Testis (tissue), 2 donors: ENCODE measurements at regions not wholly inside any gene's neighbourhood (a gene's known extent, or its start where the extent isn't known, plus 50 kb on each side); places are given as distances from the start of the nearest gene placed in this dataset.
"Not testable (repeated sequence)": the region's sequence is repeated elsewhere in the genome, so short reads cannot be mapped to it uniquely, and the experiment has no call there.

Source experiments
- DNase-seq: peaks from one replicate; pipeline ENCODE4 v3.0.0-alpha.2; 2019
- H3K27ac ChIP-seq, 2 donors: fragments of 200-600 bp; sonication (generic); one replicate each; pipeline ENCODE4 v1.5.1; 2019
- H3K27me3 ChIP-seq: fragments of 200-600 bp; sonication (generic); one replicate; pipeline ENCODE4 v1.5.1; 2019
- H3K36me3 ChIP-seq: fragments of 200-600 bp; sonication (generic); one replicate; pipeline ENCODE4 v1.5.1; 2017; ENCODE audit warnings: low read depth; ENCODE audit errors: missing control alignments
- H3K4me1 ChIP-seq: fragments of 200-600 bp; sonication (generic); one replicate; pipeline ENCODE4 v1.5.1; 2019
- H3K4me3 ChIP-seq, 2 donors: fragments of 200-600 bp; sonication (generic); one replicate each; pipeline ENCODE4 v1.5.1; 2017 to 2019
- H3K9me3 ChIP-seq: fragments of 200-600 bp; sonication (generic); one replicate; pipeline ENCODE4 v1.5.1; 2017
- CTCF ChIP-seq, 3 experiments: fragments of 450-650 bp in 2 of 3; fragments of 200-600 bp in 1 of 3; sonication (generic) in 1 of 3; IDR thresholded peaks; one replicate each; pipeline ENCODE4 v1.5.1; 2016 to 2019; ENCODE audit warnings: antibody characterized with exemption in 3 of 3, mild to moderate bottlenecking in 2 of 3, moderate library complexity in 1 of 3
- POLR2A ChIP-seq: fragments of 450-650 bp; IDR thresholded peaks from one replicate; pipeline ENCODE4 v1.6.1; 2017; ENCODE audit warnings: antibody characterized with exemption, mild to moderate bottlenecking, moderate library complexity
- WGBS, 2 donors: methylation state at CpG; one replicate each; pipeline ENCODE4 v1.1.5; 2018; 5-methylcytosine and 5-hydroxymethylcytosine counted together
- intact Hi-C: fragments of 100-400 bp; cut with DNase I; formaldehyde crosslinking; loops from one replicate; pipeline ENCODE4 v1.15.1; 2023; ENCODE audit warnings: low total_unique reads

GRCh38 chr18:70822117-70822516 lies 533.3 kb downstream of the SOCS6 start:
- H3K27ac ChIP-seq = no peak overlapping the region
- no peak overlapping the region for H3K4me3 ChIP-seq
- no peaks in the 10 kb centered on the region for H3K9me3 ChIP-seq
- intact Hi-C loops = no loop called here
- no peaks in the 10 kb centered on the region for H3K27me3 ChIP-seq
- no peaks in the 10 kb centered on the region for H3K4me1 ChIP-seq
- H3K36me3 ChIP-seq = no peaks in the 10 kb centered on the region
- 18 to 20% methylated on average over 3 of the region's 3 CpGs for WGBS, 2 donors
- TF ChIP-seq CTCF (IDR thresholded peaks at IDR 0.05) (no peak), POLR2A (no peak)
- no peak for DNase-seq

GRCh38 chr18:70808481-70809056 lies 519.7 kb downstream of the SOCS6 start:
- WGBS, 2 donors = 68 to 78% methylated on average over 8 of the region's 8 CpGs
- TF ChIP-seq CTCF (IDR thresholded peaks at IDR 0.05) (no peak), POLR2A (no peak)
- Histone ChIP-seq H3K36me3 (no peaks in the 10 kb centered on the region), H3K4me1 (no peaks in the 10 kb centered on the region), H3K27me3 (no peaks in the 10 kb centered on the region), H3K4me3 (no peak overlapping the region), H3K9me3 (no peaks in the 10 kb centered on the region), H3K27ac (no peak overlapping the region)
- intact Hi-C loops = no loop called here
- no peak for DNase-seq

- intact Hi-C loops = no loop called here
- Histone ChIP-seq H3K4me1 (no peaks in the 10 kb centered on the region), H3K27ac (no peak overlapping the region), H3K36me3 (no peaks in the 10 kb centered on the region), H3K9me3 (no peaks in the 10 kb centered on the region), H3K27me3 (no peaks in the 10 kb centered on the region), H3K4me3 (no peak overlapping the region)
- no peak for TF ChIP-seq POLR2A
- TF ChIP-seq CTCF (IDR thresholded peaks at IDR 0.05) = peak in 2 of 3 experiments; percentile 24 to 40
- DNase-seq = peak; percentile 80
- WGBS, 2 donors = 6 to 7% methylated on average over 8 of the region's 8 CpGs
Observed at GRCh38 chr18:70781860-70782453, 493.1 kb downstream of the SOCS6 start.

- H3K27ac ChIP-seq, H3K9me3 ChIP-seq, H3K4me1 ChIP-seq, intact Hi-C loops, H3K36me3 ChIP-seq, H3K27me3 ChIP-seq, H3K4me3 ChIP-seq, DNase-seq: not testable (repeated sequence)
- WGBS, 2 donors = 84 to 96% methylated on average over 3 of the region's 3 CpGs
Observed at GRCh38 chr18:70766254-70766653, 477.4 kb downstream of the SOCS6 start.

DNA sequence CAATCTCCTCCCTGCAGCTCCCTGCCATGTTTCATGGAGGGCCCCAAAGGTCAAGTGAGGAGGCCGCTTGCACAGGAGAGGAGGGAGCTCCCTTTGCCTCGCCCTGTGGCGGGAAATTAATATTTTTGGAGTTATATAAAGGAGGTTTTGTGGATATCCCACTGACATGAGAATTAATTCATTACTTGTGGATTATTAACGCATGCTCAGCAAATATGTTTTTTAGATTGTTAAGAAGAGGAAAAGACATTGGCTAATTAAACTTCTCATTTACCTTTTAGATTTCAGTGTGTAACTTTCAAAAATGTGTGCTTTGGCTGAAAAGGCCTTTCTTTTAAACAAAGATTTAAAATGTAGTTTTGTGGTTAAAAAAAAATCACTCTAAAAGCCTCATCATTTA lies 474.0 kb downstream of the SOCS6 start:
- Histone ChIP-seq H3K27me3 (no peaks in the 10 kb centered on the region), H3K9me3 (no peaks in the 10 kb centered on the region), H3K4me3 (no peak overlapping the region), H3K4me1 (no peaks in the 10 kb centered on the region), H3K36me3 (no peaks in the 10 kb centered on the region), H3K27ac (no peak overlapping the region)
- DNase-seq = no peak
- 58 to 65% methylated on average over 4 of the region's 4 CpGs for WGBS, 2 donors
- TF ChIP-seq CTCF (IDR thresholded peaks at IDR 0.05) (no peak), POLR2A (no peak)
- intact Hi-C loops = no loop called here
